KG1 (cell line): ENCODE measurements at regions not wholly inside any gene's neighbourhood (a gene's known extent, or its start where the extent isn't known, plus 50 kb on each side); places are given as distances from the start of the nearest gene placed in this dataset.

Experiments
- DNase-seq: peaks from one replicate; lab custom pipeline; 2025; lab: John Stamatoyannopoulos, UW

- DNase-seq = no peak
Measured at GRCh38 chr10:44301781-44302355, 83.0 kb downstream of the CXCL12 start.

GRCh38 chr10:44300666-44301649 lies 83.9 kb downstream of the CXCL12 start:
- DNase-seq = no peak

GRCh38 chr10:44298713-44299112 lies 86.2 kb downstream of the CXCL12 start:
- DNase-seq = no peak

GRCh38 chr10:44297963-44298362 lies 86.9 kb downstream of the CXCL12 start:
- DNase-seq = no peak

- no peak for DNase-seq
Measured at GRCh38 chr10:44295644-44296241, 89.2 kb downstream of the CXCL12 start.

- no peak for DNase-seq
Measured at GRCh38 chr10:44294726-44295412, 90.0 kb downstream of the CXCL12 start.

- DNase-seq = no peak
Measured at GRCh38 chr10:44293842-44294241, 91.1 kb downstream of the CXCL12 start.

GRCh38 chr10:44293306-44293778 lies 91.6 kb downstream of the CXCL12 start:
- no peak for DNase-seq

GRCh38 chr10:44292390-44293002 lies 92.4 kb downstream of the CXCL12 start:
- no peak for DNase-seq

GRCh38 chr10:44291091-44291490 lies 93.8 kb downstream of the CXCL12 start:
- no peak for DNase-seq

- no peak for DNase-seq
Measured at GRCh38 chr10:44289125-44289524, 95.8 kb downstream of the CXCL12 start.

- DNase-seq = no peak
Measured at GRCh38 chr10:44287408-44287807, 97.5 kb downstream of the CXCL12 start.

GRCh38 chr10:44284198-44285084 lies 100.5 kb downstream of the CXCL12 start:
- DNase-seq = no peak

- DNase-seq = no peak
Measured at GRCh38 chr10:44282626-44283300, 102.1 kb downstream of the CXCL12 start.

- no peak for DNase-seq
Measured at GRCh38 chr10:44281662-44282061, 103.2 kb downstream of the CXCL12 start.

- no peak for DNase-seq
Measured at GRCh38 chr10:44281089-44281613, 103.7 kb downstream of the CXCL12 start.

GRCh38 chr10:44280226-44281014 lies 104.5 kb downstream of the CXCL12 start:
- no peak for DNase-seq

- no peak for DNase-seq
Measured at GRCh38 chr10:44279426-44280126, 105.3 kb downstream of the CXCL12 start.
